ENCODE measurements at regions not wholly inside any gene's neighbourhood (a gene's known extent, or its start where the extent isn't known, plus 50 kb on each side); places are given as distances from the start of the nearest gene placed in this dataset.

DNA sequence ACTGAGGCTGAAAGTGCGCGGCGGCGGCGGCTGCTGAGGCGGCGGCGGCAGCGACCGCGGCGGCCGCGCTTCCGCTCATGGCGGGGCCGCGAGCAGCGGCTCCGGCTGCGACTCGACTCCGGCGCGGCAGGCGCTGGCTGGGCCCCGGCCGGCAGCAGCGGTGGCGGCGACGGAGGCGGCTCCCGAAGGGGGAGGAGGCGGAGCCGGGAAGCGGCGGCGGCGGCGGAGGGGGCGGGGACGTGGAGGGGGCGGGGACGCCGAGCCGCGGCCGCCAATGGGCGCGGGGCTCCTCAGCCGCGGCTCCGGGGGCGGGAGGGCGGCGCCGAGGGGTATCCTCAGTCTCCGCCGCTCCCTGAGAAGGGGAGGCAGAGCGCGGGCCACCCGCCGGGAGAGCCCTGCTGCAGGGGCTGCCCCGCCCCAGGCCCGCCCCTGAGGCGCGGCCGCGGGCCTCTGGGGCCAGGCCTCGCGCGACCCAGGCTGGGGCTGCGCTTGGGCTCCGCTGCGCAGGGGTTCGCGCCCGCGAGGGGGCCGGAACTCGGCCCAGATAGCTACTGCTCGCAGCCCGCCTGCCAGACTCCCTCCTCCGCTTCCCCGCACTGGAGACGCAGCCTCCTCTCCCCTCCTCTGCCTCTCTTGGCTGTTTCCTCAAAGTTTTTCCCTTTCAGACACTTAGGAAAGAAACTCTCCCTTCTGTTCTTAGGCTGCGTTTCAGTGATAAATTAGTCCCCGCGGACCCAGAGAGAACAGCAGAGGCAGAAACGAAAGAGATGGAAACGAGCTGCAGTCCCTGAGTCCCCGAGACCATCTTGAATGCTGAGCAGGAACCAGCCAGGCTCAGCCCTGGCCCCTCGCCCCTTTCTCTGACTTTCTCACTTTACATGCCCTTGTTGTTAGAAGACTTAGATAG, 85.0 kb upstream of the MELK start:
- peak overlapping the region; percentile 79 to 90 for H3K4me3 ChIP-seq (ENCODE audit: low read length in 2 of 2)
- no peaks in the 10 kb centered on the region for H3K9me3 ChIP-seq (ENCODE audit: control insufficient read depth in 2 of 2, low read length in 2 of 2)
- H3K27me3 ChIP-seq (ENCODE audit: control insufficient read depth in 1 of 2, insufficient read depth in 2 of 2, low read length in 2 of 2), result no peaks in the 10 kb centered on the region
- peak overlapping the region; percentile 96 for H3K27ac ChIP-seq (ENCODE audit: low read length)
- peak overlapping the region; percentile 92 to 96 for H3K9ac ChIP-seq (ENCODE audit: low read length in 2 of 2)
- H3K36me3 ChIP-seq (ENCODE audit: control insufficient read depth in 2 of 2, insufficient read depth in 2 of 2, low read length in 2 of 2), result no peaks in the 10 kb centered on the region
- H3K4me1 ChIP-seq (ENCODE audit: control insufficient read depth, insufficient read depth, low read length), result peaks cover 29% of the 10 kb centered on the region

DNA sequence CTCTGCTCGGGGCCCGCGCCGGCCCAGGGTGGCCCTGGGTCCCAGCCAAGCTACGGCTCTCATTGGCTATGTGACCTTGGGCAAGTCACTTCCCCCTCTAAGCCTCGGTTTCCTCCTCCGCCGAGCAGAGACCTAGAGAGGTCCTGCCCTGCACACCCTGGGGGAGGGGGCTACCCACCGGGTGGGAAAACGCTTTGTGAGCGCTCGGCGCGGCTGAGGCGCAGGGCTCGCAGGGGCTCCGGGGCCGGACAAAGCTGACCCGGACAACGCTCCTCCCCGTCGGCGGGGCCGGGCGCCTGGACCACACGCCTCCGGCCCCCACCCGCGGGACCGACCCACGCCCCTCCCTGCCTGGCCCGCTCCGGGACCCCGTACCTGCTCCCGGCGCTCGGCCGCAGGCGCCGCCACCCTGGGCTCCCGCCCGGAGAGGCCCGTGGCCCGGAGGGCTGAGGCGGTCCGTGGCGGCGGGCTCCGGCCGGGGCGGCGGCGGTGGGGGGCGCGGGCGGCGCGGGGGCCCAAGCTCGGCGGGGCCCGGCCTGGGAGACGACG, 85.7 kb upstream of the MELK start:
- H3K4me1 ChIP-seq (ENCODE audit: control insufficient read depth, insufficient read depth, low read length), result peaks cover 30% of the 10 kb centered on the region

DNA sequence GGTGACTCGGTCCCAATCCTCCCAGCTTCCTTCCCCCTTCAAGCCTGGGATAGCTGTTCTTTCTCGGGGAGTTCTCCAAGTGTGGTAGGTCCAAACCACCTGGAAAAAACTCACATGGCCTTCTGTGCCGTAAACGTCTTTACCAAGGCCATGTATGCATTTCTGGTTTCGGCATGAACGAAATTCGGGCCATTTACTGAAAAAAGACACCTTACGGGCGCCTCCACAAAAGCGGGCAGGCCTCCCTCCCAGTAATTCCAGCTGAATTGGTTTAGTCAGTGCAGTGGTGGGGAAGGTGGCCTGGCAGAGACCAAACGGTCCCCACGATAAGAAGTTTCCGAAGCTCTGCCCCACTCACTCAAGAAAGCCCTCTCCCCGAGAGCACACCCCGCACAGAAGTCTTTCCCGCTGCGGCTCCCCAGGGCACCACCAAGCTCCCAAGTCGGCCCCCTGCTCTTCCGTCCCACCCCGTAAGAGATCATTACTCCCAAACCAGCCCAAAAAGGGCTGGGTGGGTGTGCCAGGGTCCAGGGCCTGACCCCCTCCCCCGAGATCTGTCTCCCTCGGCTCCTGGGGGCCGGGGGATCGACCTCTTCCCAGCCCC, 86.3 kb upstream of the MELK start:
- Histone ChIP-seq H3K9ac (ENCODE audit: low read length in 2 of 2) (peak overlapping the region; percentile 75 to 80), H3K9me3 (ENCODE audit: control insufficient read depth in 2 of 2, low read length in 2 of 2) (no peaks in the 10 kb centered on the region), H3K27me3 (ENCODE audit: control insufficient read depth in 1 of 2, insufficient read depth in 2 of 2, low read length in 2 of 2) (no peaks in the 10 kb centered on the region), H3K36me3 (ENCODE audit: control insufficient read depth in 2 of 2, insufficient read depth in 2 of 2, low read length in 2 of 2) (no peaks in the 10 kb centered on the region), H3K27ac (ENCODE audit: low read length) (peak overlapping the region; percentile 53), H3K4me3 (ENCODE audit: low read length in 2 of 2) (peak overlapping the region; percentile 85 to 90), H3K4me1 (ENCODE audit: control insufficient read depth, insufficient read depth, low read length) (peaks cover 30% of the 10 kb centered on the region)

More for the DNA sequence above, 85.7 kb upstream of the MELK start:
- Histone ChIP-seq H3K27me3 (ENCODE audit: control insufficient read depth in 1 of 2, insufficient read depth in 2 of 2, low read length in 2 of 2) (no peaks in the 10 kb centered on the region), H3K36me3 (ENCODE audit: control insufficient read depth in 2 of 2, insufficient read depth in 2 of 2, low read length in 2 of 2) (no peaks in the 10 kb centered on the region), H3K9ac (ENCODE audit: low read length in 2 of 2) (peak overlapping the region; percentile 75 to 80), H3K27ac (ENCODE audit: low read length) (peak overlapping the region; percentile 53), H3K9me3 (ENCODE audit: control insufficient read depth in 2 of 2, low read length in 2 of 2) (no peaks in the 10 kb centered on the region), H3K4me3 (ENCODE audit: low read length in 2 of 2) (peak overlapping the region; percentile 85 to 90)

- Histone ChIP-seq H3K27ac (ENCODE audit: low read length) (peak overlapping the region; percentile 53), H3K27me3 (ENCODE audit: control insufficient read depth in 1 of 2, insufficient read depth in 2 of 2, low read length in 2 of 2) (no peaks in the 10 kb centered on the region), H3K4me3 (ENCODE audit: low read length in 2 of 2) (peak overlapping the region; percentile 85 to 90), H3K9ac (ENCODE audit: low read length in 2 of 2) (peak overlapping the region; percentile 75 to 80), H3K9me3 (ENCODE audit: control insufficient read depth in 2 of 2, low read length in 2 of 2) (no peaks in the 10 kb centered on the region), H3K36me3 (ENCODE audit: control insufficient read depth in 2 of 2, insufficient read depth in 2 of 2, low read length in 2 of 2) (no peaks in the 10 kb centered on the region), H3K4me1 (ENCODE audit: control insufficient read depth, insufficient read depth, low read length) (peaks cover 30% of the 10 kb centered on the region)
These were observed 85.7 kb upstream of the RNF38 start for GRCh38 chr9:36485647-36486328.

DNA sequence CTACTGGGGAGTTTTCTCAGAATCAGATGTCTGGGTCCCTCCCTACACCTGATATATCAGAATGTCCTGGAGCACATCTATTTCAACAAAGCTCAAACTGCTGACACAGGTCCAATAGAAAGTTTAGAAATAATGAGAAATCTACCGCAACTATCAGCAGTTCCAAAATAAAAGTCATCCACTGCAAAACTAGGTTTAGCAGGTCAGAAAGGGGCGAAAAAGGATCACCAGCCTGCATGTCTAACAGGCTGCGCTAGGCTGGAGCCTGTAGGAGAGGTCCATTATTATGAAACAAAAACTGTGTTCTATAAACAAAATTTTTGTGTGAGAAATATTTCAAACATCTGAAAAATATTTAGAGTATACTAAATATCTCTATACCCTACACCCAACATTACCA, 84.1 kb upstream of the RNF38 start:
- Histone ChIP-seq H3K4me3 (ENCODE audit: low read length in 2 of 2) (no peak overlapping the region), H3K27ac (ENCODE audit: low read length) (no peak overlapping the region), H3K36me3 (ENCODE audit: control insufficient read depth in 2 of 2, insufficient read depth in 2 of 2, low read length in 2 of 2) (no peaks in the 10 kb centered on the region), H3K27me3 (ENCODE audit: control insufficient read depth in 1 of 2, insufficient read depth in 2 of 2, low read length in 2 of 2) (no peaks in the 10 kb centered on the region), H3K4me1 (ENCODE audit: control insufficient read depth, insufficient read depth, low read length) (peaks cover 29% of the 10 kb centered on the region), H3K9ac (ENCODE audit: low read length in 2 of 2) (no peak overlapping the region), H3K9me3 (ENCODE audit: control insufficient read depth in 2 of 2, low read length in 2 of 2) (no peaks in the 10 kb centered on the region)

DNA sequence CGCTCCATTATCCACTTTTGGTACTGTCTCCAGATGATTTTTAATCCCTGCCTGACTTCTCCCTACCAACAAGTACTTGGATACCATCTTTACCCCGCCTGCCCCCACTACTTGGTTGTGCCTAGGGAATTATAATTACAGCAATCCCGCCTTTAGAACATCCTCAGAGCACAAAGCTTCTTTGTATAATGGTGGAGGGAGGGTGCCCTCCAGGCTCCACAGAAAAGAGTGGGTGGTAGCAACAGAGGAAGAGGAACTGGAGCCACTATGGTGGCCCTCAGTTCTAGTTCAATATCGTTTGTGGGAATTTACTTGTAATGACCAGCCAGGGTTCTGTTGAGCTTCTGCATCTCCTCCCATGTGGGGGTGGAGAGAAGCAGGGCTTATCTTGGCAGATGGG, 79.0 kb upstream of the RNF38 start:
- Histone ChIP-seq H3K4me3 (ENCODE audit: low read length in 2 of 2) (no peak overlapping the region), H3K9me3 (ENCODE audit: control insufficient read depth in 2 of 2, low read length in 2 of 2) (no peaks in the 10 kb centered on the region), H3K36me3 (ENCODE audit: control insufficient read depth in 2 of 2, insufficient read depth in 2 of 2, low read length in 2 of 2) (no peaks in the 10 kb centered on the region), H3K4me1 (ENCODE audit: control insufficient read depth, insufficient read depth, low read length) (peaks cover 2% of the 10 kb centered on the region), H3K27me3 (ENCODE audit: control insufficient read depth in 1 of 2, insufficient read depth in 2 of 2, low read length in 2 of 2) (no peaks in the 10 kb centered on the region), H3K9ac (ENCODE audit: low read length in 2 of 2) (no peak overlapping the region), H3K27ac (ENCODE audit: low read length) (no peak overlapping the region)

DNA sequence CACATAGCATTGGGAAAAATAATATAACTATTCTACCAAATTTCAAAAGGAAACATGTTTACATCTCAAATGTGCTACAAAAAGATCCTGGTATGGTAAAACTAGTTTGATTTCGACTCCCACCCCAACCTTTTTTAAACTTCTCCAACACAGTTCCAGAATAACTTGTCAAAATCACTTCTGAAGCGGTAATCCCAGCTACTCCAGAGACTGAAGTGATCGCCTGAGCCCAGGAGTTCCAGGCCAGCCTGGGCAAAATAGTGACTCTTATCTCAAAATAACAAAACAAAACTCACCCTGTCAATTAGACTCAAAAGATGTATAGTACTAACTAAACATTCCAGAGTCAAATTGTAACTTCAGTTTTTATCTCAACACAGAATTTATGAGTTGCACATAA, 71.3 kb upstream of the RNF38 start:
- H3K27me3 ChIP-seq (ENCODE audit: control insufficient read depth in 1 of 2, insufficient read depth in 2 of 2, low read length in 2 of 2), result no peaks in the 10 kb centered on the region
- H3K4me3 ChIP-seq (ENCODE audit: low read length in 2 of 2), result peak overlapping the region in 1 of 2 donors; percentile 69
- H3K4me1 ChIP-seq (ENCODE audit: control insufficient read depth, insufficient read depth, low read length), result peaks cover 4% of the 10 kb centered on the region
- no peaks in the 10 kb centered on the region for H3K36me3 ChIP-seq (ENCODE audit: control insufficient read depth in 2 of 2, insufficient read depth in 2 of 2, low read length in 2 of 2)
- no peaks in the 10 kb centered on the region for H3K9me3 ChIP-seq (ENCODE audit: control insufficient read depth in 2 of 2, low read length in 2 of 2)
- peak overlapping the region; percentile 60 for H3K27ac ChIP-seq (ENCODE audit: low read length)
- H3K9ac ChIP-seq (ENCODE audit: low read length in 2 of 2), result peak overlapping the region in 1 of 2 donors; percentile 33

- Histone ChIP-seq H3K36me3 (ENCODE audit: control insufficient read depth in 2 of 2, insufficient read depth in 2 of 2, low read length in 2 of 2) (no peaks in the 10 kb centered on the region), H3K27ac (ENCODE audit: low read length) (peak overlapping the region; percentile 60), H3K9ac (ENCODE audit: low read length in 2 of 2) (peak overlapping the region; percentile 30 to 68), H3K4me3 (ENCODE audit: low read length in 2 of 2) (peak overlapping the region; percentile 45 to 69), H3K9me3 (ENCODE audit: control insufficient read depth in 2 of 2, low read length in 2 of 2) (no peaks in the 10 kb centered on the region), H3K4me1 (ENCODE audit: control insufficient read depth, insufficient read depth, low read length) (peaks cover 4% of the 10 kb centered on the region), H3K27me3 (ENCODE audit: control insufficient read depth in 1 of 2, insufficient read depth in 2 of 2, low read length in 2 of 2) (no peaks in the 10 kb centered on the region)
These were observed 70.7 kb upstream of the RNF38 start for GRCh38 chr9:36470643-36471290.

GRCh38 chr9:36463467-36463866, 63.4 kb upstream of the RNF38 start:
- no peak overlapping the region for H3K27ac ChIP-seq (ENCODE audit: low read length)
- no peaks in the 10 kb centered on the region for H3K4me1 ChIP-seq (ENCODE audit: control insufficient read depth, insufficient read depth, low read length)
- H3K4me3 ChIP-seq (ENCODE audit: low read length in 2 of 2), result no peak overlapping the region
- H3K36me3 ChIP-seq (ENCODE audit: control insufficient read depth in 2 of 2, insufficient read depth in 2 of 2, low read length in 2 of 2), result no peaks in the 10 kb centered on the region
- H3K9ac ChIP-seq (ENCODE audit: low read length in 2 of 2), result no peak overlapping the region
- H3K27me3 ChIP-seq (ENCODE audit: control insufficient read depth in 1 of 2, insufficient read depth in 2 of 2, low read length in 2 of 2), result no peaks in the 10 kb centered on the region
- no peaks in the 10 kb centered on the region for H3K9me3 ChIP-seq (ENCODE audit: control insufficient read depth in 2 of 2, low read length in 2 of 2)

DNA sequence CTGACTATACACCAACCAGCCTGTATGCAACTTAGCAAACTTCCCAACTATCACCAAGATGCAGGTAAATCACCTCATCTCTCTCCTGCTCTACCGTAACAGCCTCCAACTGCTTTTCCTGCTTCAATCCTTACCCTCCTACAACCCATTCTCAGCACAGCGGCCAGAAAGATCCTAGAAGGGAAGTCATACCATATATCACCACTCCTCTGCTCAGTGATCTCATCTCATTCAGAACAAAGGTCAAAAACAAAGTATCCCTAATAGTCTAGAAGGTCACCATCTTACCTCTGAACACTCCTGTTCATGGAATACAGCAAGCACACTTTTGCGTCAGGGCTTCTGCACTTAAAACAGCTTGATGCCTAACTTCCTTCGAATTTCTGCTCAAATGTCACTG, 62.2 kb upstream of the RNF38 start:
- H3K27ac ChIP-seq (ENCODE audit: low read length), result no peak overlapping the region
- no peaks in the 10 kb centered on the region for H3K36me3 ChIP-seq (ENCODE audit: control insufficient read depth in 2 of 2, insufficient read depth in 2 of 2, low read length in 2 of 2)
- no peak overlapping the region for H3K9ac ChIP-seq (ENCODE audit: low read length in 2 of 2)
- no peak overlapping the region for H3K4me3 ChIP-seq (ENCODE audit: low read length in 2 of 2)
- no peaks in the 10 kb centered on the region for H3K27me3 ChIP-seq (ENCODE audit: control insufficient read depth in 1 of 2, insufficient read depth in 2 of 2, low read length in 2 of 2)
- H3K4me1 ChIP-seq (ENCODE audit: control insufficient read depth, insufficient read depth, low read length), result no peaks in the 10 kb centered on the region
- H3K9me3 ChIP-seq (ENCODE audit: control insufficient read depth in 2 of 2, low read length in 2 of 2), result no peaks in the 10 kb centered on the region

Data from stomach smooth muscle (tissue), 2 donors.